AG10803 (cell line): ENCODE measurements at regions not wholly inside any gene's neighbourhood (a gene's known extent, or its start where the extent isn't known, plus 50 kb on each side); places are given as distances from the start of the nearest gene placed in this dataset.

ENCODE experiments used
- DNase-seq: peaks from one replicate; pipeline ENCODE4 v3.0.0; 2010; ENCODE audit warnings: low read depth
- H3K4me3 ChIP-seq: 2 replicates; pipeline ENCODE4 v1.5.1; 2011; ENCODE audit warnings: mild to moderate bottlenecking, low read length, control low read depth
- TF ChIP-seq, protein P1 (sequence below): conservative IDR thresholded peaks from 2 replicates; pipeline ENCODE4 v1.5.1; 2011; ENCODE audit warnings: mild to moderate bottlenecking, low read length, control low read depth, inconsistent platforms

- H3K4me3 ChIP-seq = no peak overlapping the region
- TF ChIP-seq, protein P1, sequence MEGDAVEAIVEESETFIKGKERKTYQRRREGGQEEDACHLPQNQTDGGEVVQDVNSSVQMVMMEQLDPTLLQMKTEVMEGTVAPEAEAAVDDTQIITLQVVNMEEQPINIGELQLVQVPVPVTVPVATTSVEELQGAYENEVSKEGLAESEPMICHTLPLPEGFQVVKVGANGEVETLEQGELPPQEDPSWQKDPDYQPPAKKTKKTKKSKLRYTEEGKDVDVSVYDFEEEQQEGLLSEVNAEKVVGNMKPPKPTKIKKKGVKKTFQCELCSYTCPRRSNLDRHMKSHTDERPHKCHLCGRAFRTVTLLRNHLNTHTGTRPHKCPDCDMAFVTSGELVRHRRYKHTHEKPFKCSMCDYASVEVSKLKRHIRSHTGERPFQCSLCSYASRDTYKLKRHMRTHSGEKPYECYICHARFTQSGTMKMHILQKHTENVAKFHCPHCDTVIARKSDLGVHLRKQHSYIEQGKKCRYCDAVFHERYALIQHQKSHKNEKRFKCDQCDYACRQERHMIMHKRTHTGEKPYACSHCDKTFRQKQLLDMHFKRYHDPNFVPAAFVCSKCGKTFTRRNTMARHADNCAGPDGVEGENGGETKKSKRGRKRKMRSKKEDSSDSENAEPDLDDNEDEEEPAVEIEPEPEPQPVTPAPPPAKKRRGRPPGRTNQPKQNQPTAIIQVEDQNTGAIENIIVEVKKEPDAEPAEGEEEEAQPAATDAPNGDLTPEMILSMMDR = no peak
- DNase-seq = no peak
Observed at GRCh38 chr1:84742653-84743052, 52.4 kb upstream of the SSX2IP start.

DNA sequence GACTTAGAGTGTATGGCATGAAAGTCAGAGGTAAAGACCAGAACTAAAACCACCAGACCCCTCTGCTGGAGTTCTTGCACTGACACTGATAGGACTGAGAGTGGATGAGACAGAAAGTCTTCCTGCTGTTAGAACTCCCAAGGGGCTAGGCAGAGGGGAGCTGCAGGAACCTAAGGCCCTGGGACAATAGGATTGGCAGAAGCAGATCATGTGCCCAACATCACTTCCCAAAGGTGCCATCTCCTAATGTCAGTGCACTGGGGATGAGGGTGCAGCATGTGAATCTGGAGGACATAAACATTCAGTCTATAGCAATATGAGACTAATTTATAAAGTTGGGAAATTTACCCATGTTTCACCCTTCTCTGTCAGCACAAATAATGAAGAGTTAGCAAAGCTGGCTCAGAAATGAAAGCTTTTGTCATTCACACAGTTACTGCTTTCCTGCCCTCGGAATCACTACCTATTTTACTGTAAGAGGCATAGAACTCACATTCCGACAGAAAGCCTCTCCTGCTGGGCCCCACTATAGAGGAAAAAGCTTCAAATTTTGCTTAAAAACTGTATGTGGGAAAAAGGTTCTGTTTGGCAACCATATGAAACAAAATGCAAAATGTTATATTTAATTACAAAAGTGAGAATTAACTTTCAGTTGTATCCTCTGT, 49.9 kb upstream of the SSX2IP start:
- H3K4me3 ChIP-seq = no peak overlapping the region
- TF ChIP-seq, protein P1 = no peak
- no peak for DNase-seq
